HepG2 (cell line): ENCODE measurements at regions not wholly inside any gene's neighbourhood (a gene's known extent, or its start where the extent isn't known, plus 50 kb on each side); places are given as distances from the start of the nearest gene placed in this dataset.

ENCODE experiments used
- DPF2 ChIP-seq: sonication (generic); formaldehyde crosslinking; IDR thresholded peaks from 2 replicates; pipeline ENCODE4 v1.4.0; 2020; ENCODE audit warnings: mild to moderate bottlenecking, low read depth, missing genetic modification reagents, borderline replicate concordance
- EP300 ChIP-seq, 3 experiments: sonication (generic) in 1 of 3; formaldehyde crosslinking in 1 of 3; IDR thresholded peaks; 2 replicates each; pipeline versions ENCODE4 v1.5.1 to v1.6.1; 2011 to 2020; ENCODE audit warnings: low read depth in 2 of 3, low read length in 2 of 3, borderline replicate concordance in 1 of 3, improper control_type of control experiment in 1 of 3, mild to moderate bottlenecking in 1 of 3, missing genetic modification reagents in 1 of 3, moderate library complexity in 1 of 3
- GPN1 ChIP-seq: sonication (generic); formaldehyde crosslinking; IDR thresholded peaks from 2 replicates; pipeline ENCODE4 v1.5.1; 2020; ENCODE audit warnings: missing genetic modification reagents, borderline replicate concordance
- GTF2F1 ChIP-seq: fragments of 150-350 bp; IDR thresholded peaks from 2 replicates; pipeline ENCODE4 v1.6.1; 2014; ENCODE audit warnings: low read length
- HCFC1 ChIP-seq: fragments of 150-350 bp; IDR thresholded peaks from 2 replicates; pipeline ENCODE4 v1.6.1; 2014; ENCODE audit warnings: low read depth, low read length
- HOXA9 ChIP-seq: sonication (generic); formaldehyde crosslinking; IDR thresholded peaks from 2 replicates; pipeline ENCODE4 v1.8.1; 2022; ENCODE audit warnings: missing genetic modification reagents, mild to moderate bottlenecking, moderate library complexity, borderline replicate concordance
- SMYD3 ChIP-seq: sonication (generic); formaldehyde crosslinking; IDR thresholded peaks from 2 replicates; pipeline ENCODE4 v1.8.1; 2023; ENCODE audit warnings: mild to moderate bottlenecking, missing genetic modification reagents
- SNRNP70 ChIP-seq: fragments of 200-400 bp; formaldehyde crosslinking; IDR thresholded peaks from 2 replicates; pipeline ENCODE4 v1.6.1; 2017; ENCODE audit warnings: mild to moderate bottlenecking, low read depth, low read length, moderate library complexity
- SP140L ChIP-seq: sonication (generic); formaldehyde crosslinking; IDR thresholded peaks from 2 replicates; pipeline ENCODE4 v1.4.0; 2020; ENCODE audit warnings: missing genetic modification reagents, borderline replicate concordance
- SUZ12 ChIP-seq: fragments of 150-350 bp; IDR thresholded peaks from 2 replicates; pipeline ENCODE4 v1.6.1; 2014; ENCODE audit warnings: low read depth, low read length
- ZBTB3 ChIP-seq: sonication (generic); formaldehyde crosslinking; IDR thresholded peaks from 2 replicates; pipeline ENCODE4 v1.4.0; 2020; ENCODE audit warnings: low read depth, mild to moderate bottlenecking, moderate library complexity, missing genetic modification reagents, borderline replicate concordance
- ZNF296 ChIP-seq: sonication (generic); formaldehyde crosslinking; conservative IDR thresholded peaks from 2 replicates; pipeline ENCODE4 v1.5.0; 2020; ENCODE audit warnings: mild to moderate bottlenecking, missing genetic modification reagents
- ZNF331 ChIP-seq: sonication (generic); formaldehyde crosslinking; IDR thresholded peaks from 2 replicates; pipeline ENCODE4 v1.4.0; 2020; ENCODE audit warnings: missing genetic modification reagents
- ZNF552 ChIP-seq: sonication (generic); formaldehyde crosslinking; IDR thresholded peaks from 2 replicates; pipeline ENCODE4 v1.9.0; 2022; ENCODE audit warnings: missing genetic modification reagents, mild to moderate bottlenecking, borderline replicate concordance
- ZNF644 ChIP-seq: IDR thresholded peaks from 2 replicates; pipeline ENCODE4 v1.6.1; 2016; ENCODE audit warnings: low read depth
- ZSCAN21 ChIP-seq: sonication (generic); formaldehyde crosslinking; IDR thresholded peaks from 2 replicates; pipeline ENCODE4 v1.8.0; 2022; ENCODE audit warnings: mild to moderate bottlenecking, missing genetic modification reagents, moderate library complexity, borderline replicate concordance
- TF ChIP-seq, protein P1 (sequence below): sonication (generic); formaldehyde crosslinking; IDR thresholded peaks from 2 replicates; pipeline ENCODE4 v1.5.0; 2020; ENCODE audit warnings: missing genetic modification reagents
- TF ChIP-seq, protein P2 (sequence below): IDR thresholded peaks from 2 replicates; pipeline ENCODE4 v1.6.1; 2012; ENCODE audit warnings: inconsistent platforms
- TF ChIP-seq, protein P3 (sequence below): sonication (generic); formaldehyde crosslinking; IDR thresholded peaks from 2 replicates; pipeline ENCODE4 v1.4.0; 2020; ENCODE audit warnings: mild to moderate bottlenecking, missing genetic modification reagents
- TF ChIP-seq, protein P4 (sequence below): sonication (generic); formaldehyde crosslinking; IDR thresholded peaks from 2 replicates; pipeline ENCODE4 v1.8.0; 2023; ENCODE audit warnings: mild to moderate bottlenecking, missing genetic modification reagents
- TF ChIP-seq, protein P5 (sequence below): fragments of 450-650 bp; IDR thresholded peaks from 2 replicates; pipeline ENCODE4 v1.6.1; 2017
- TF ChIP-seq, protein P6 (sequence below): sonication (generic); formaldehyde crosslinking; IDR thresholded peaks from 2 replicates; pipeline ENCODE4 v1.5.0; 2020; ENCODE audit warnings: missing genetic modification reagents
- TF ChIP-seq, protein P7 (sequence below): sonication (generic); formaldehyde crosslinking; IDR thresholded peaks from 2 replicates; pipeline ENCODE4 v1.4.0; 2020; ENCODE audit warnings: missing genetic modification reagents

DNA sequence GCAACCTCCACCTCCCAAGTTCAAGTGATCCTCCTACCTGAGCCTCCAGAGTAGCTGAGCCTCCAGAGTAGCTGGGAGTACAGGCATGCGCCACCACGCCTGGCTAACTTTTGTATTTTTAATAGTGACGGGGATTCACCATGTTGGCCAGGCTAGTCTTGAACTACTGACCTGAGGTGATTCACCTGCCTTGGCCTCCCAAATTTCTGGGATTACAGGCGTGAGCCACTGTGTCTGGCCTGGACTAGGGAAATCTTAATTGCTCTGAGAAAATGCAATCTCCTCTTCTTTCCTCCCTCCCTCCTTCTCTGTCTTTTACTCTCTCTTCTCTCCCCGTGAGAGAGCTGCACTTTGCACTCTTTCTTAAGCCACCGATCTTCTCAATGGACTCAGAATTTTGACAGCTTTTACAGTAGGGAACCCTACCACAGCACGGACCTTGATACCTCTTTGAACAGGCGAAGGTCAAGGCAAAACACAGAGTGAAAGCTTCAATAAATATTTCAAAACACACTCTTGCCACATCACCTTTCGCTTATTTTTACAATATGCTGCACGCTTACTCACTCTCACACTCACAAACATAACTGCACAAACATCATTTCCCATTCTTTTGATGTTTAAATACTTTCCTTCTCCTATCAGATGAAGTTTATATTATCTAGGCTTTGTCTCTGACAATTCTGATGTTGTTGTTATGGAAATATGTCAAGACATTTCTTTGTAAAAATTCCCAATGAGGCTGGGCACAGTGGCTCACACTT, 173.4 kb upstream of the NRP1 start (continued):
- TF ChIP-seq, protein P1, sequence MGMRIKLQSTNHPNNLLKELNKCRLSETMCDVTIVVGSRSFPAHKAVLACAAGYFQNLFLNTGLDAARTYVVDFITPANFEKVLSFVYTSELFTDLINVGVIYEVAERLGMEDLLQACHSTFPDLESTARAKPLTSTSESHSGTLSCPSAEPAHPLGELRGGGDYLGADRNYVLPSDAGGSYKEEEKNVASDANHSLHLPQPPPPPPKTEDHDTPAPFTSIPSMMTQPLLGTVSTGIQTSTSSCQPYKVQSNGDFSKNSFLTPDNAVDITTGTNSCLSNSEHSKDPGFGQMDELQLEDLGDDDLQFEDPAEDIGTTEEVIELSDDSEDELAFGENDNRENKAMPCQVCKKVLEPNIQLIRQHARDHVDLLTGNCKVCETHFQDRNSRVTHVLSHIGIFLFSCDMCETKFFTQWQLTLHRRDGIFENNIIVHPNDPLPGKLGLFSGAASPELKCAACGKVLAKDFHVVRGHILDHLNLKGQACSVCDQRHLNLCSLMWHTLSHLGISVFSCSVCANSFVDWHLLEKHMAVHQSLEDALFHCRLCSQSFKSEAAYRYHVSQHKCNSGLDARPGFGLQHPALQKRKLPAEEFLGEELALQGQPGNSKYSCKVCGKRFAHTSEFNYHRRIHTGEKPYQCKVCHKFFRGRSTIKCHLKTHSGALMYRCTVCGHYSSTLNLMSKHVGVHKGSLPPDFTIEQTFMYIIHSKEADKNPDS: no peak
- peak; percentile 94 for TF ChIP-seq DPF2 (CRISPR knock-in tag)
- TF ChIP-seq, protein P2, sequence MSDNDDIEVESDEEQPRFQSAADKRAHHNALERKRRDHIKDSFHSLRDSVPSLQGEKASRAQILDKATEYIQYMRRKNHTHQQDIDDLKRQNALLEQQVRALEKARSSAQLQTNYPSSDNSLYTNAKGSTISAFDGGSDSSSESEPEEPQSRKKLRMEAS: peak; percentile 59
- TF ChIP-seq, protein P3, sequence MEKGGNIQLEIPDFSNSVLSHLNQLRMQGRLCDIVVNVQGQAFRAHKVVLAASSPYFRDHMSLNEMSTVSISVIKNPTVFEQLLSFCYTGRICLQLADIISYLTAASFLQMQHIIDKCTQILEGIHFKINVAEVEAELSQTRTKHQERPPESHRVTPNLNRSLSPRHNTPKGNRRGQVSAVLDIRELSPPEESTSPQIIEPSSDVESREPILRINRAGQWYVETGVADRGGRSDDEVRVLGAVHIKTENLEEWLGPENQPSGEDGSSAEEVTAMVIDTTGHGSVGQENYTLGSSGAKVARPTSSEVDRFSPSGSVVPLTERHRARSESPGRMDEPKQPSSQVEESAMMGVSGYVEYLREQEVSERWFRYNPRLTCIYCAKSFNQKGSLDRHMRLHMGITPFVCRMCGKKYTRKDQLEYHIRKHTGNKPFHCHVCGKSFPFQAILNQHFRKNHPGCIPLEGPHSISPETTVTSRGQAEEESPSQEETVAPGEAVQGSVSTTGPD (CRISPR knock-in tag): no peak
- no peak for TF ChIP-seq GPN1 (CRISPR knock-in tag)
- no peak for TF ChIP-seq SMYD3 (CRISPR knock-in tag)
- TF ChIP-seq, protein P4, sequence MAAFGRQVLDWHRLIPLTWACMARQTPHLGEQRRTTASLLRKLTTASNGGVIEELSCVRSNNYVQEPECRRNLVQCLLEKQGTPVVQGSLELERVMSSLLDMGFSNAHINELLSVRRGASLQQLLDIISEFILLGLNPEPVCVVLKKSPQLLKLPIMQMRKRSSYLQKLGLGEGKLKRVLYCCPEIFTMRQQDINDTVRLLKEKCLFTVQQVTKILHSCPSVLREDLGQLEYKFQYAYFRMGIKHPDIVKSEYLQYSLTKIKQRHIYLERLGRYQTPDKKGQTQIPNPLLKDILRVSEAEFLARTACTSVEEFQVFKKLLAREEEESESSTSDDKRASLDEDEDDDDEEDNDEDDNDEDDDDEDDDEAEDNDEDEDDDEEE (CRISPR knock-in tag): no peak
- no peak for TF ChIP-seq HOXA9
- TF ChIP-seq ZBTB3: no peak
- peak; percentile 83 for TF ChIP-seq ZNF644 (CRISPR knock-in tag)
- no peak for TF ChIP-seq ZSCAN21 (CRISPR knock-in tag)
- TF ChIP-seq ZNF331 (CRISPR knock-in tag): peak; percentile 68
- TF ChIP-seq GTF2F1: no peak
- TF ChIP-seq ZNF552: no peak
- TF ChIP-seq, protein P5, sequence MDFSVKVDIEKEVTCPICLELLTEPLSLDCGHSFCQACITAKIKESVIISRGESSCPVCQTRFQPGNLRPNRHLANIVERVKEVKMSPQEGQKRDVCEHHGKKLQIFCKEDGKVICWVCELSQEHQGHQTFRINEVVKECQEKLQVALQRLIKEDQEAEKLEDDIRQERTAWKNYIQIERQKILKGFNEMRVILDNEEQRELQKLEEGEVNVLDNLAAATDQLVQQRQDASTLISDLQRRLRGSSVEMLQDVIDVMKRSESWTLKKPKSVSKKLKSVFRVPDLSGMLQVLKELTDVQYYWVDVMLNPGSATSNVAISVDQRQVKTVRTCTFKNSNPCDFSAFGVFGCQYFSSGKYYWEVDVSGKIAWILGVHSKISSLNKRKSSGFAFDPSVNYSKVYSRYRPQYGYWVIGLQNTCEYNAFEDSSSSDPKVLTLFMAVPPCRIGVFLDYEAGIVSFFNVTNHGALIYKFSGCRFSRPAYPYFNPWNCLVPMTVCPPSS: no peak
- TF ChIP-seq SUZ12: no peak
- TF ChIP-seq, protein P6, sequence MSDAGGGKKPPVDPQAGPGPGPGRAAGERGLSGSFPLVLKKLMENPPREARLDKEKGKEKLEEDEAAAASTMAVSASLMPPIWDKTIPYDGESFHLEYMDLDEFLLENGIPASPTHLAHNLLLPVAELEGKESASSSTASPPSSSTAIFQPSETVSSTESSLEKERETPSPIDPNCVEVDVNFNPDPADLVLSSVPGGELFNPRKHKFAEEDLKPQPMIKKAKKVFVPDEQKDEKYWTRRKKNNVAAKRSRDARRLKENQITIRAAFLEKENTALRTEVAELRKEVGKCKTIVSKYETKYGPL (CRISPR knock-in tag): no peak
- TF ChIP-seq SNRNP70: no peak
- TF ChIP-seq, protein P7, sequence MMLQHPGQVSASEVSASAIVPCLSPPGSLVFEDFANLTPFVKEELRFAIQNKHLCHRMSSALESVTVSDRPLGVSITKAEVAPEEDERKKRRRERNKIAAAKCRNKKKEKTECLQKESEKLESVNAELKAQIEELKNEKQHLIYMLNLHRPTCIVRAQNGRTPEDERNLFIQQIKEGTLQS (CRISPR knock-in tag): peak; percentile 56; the same call in 1 of the 2 replicates
- TF ChIP-seq ZNF296 (CRISPR knock-in tag): no peak
- TF ChIP-seq HCFC1: no peak
- TF ChIP-seq EP300 (IDR thresholded peaks at IDR 0.05; ENCODE audit: low read depth in 2 of 2, low read length in 2 of 2): peak; percentile 86 to 97
- peak; percentile 96 for TF ChIP-seq EP300 (CRISPR knock-in tag; IDR thresholded peaks at IDR 0.05; ENCODE audit: borderline replicate concordance)
- TF ChIP-seq SP140L: peak; percentile 88; the same call in 1 of the 2 replicates
